ENCODE measurements at regions not wholly inside any gene's neighbourhood (a gene's known extent, or its start where the extent isn't known, plus 50 kb on each side); places are given as distances from the start of the nearest gene placed in this dataset.

- TF ChIP-seq CTCF (IDR thresholded peaks at IDR 0.05) (no peak), POLR2A (IDR thresholded peaks at IDR 0.05) (no peak)
Measured at GRCh38 chr3:137641879-137642704, 122.0 kb upstream of the SOX14 start.
